ENCODE measurements at regions not wholly inside any gene's neighbourhood (a gene's known extent, or its start where the extent isn't known, plus 50 kb on each side); places are given as distances from the start of the nearest gene placed in this dataset.

DNA sequence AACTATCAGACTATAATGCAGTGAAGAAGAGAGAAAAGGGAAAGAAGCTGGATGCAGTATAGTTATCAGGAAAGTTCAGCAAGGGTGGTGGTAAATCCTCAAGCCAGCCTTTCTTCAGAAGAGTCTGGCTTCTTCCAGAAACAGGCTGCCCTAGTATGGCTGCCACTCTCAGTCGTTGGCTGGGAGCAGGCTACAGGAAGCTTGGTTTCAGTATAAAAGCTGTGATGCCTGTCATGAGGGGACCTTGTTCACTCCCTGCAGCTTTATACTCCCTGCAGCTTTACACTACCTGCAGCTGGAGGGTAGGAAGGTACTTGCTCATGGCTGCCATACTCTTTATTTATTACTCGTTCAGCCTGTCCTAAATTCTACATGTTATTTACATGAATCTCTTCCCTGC is 63.3 kb upstream of the ARHGAP18 start:
- peaks cover 2 to 9% (median 8%) of the 10 kb centered on the region in 3 donors for H3K27me3 ChIP-seq
- no peaks in the 10 kb centered on the region for H3K36me3 ChIP-seq
- intact Hi-C loops (cut with DNase I; ENCODE audit: low total_unique reads) (no loop called here), in situ Hi-C loops (cut with MboI; ENCODE audit: low sequenced_read_pairs in 4 of 4) (loop anchor here in 1 of 4 donors (10.0 kb wide), 1 partner anchor 251 kb away; no protein-coding TSS in a partner anchor)
- H3K4me1 ChIP-seq, result no peaks in the 10 kb centered on the region
- no peaks in the 10 kb centered on the region for H3K9me3 ChIP-seq
- no peak for ATAC-seq
- no peak for DNase-seq
- no peak overlapping the region for H3K4me3 ChIP-seq
- TF ChIP-seq POLR2A (IDR thresholded peaks at IDR 0.05), result no peak
- TF ChIP-seq, protein P1, sequence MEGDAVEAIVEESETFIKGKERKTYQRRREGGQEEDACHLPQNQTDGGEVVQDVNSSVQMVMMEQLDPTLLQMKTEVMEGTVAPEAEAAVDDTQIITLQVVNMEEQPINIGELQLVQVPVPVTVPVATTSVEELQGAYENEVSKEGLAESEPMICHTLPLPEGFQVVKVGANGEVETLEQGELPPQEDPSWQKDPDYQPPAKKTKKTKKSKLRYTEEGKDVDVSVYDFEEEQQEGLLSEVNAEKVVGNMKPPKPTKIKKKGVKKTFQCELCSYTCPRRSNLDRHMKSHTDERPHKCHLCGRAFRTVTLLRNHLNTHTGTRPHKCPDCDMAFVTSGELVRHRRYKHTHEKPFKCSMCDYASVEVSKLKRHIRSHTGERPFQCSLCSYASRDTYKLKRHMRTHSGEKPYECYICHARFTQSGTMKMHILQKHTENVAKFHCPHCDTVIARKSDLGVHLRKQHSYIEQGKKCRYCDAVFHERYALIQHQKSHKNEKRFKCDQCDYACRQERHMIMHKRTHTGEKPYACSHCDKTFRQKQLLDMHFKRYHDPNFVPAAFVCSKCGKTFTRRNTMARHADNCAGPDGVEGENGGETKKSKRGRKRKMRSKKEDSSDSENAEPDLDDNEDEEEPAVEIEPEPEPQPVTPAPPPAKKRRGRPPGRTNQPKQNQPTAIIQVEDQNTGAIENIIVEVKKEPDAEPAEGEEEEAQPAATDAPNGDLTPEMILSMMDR (IDR thresholded peaks at IDR 0.05 in 4 of 5, conservative IDR thresholded peaks at IDR 0.05 in 1 of 5), result no peak
- no peak overlapping the region for H3K27ac ChIP-seq

DNA sequence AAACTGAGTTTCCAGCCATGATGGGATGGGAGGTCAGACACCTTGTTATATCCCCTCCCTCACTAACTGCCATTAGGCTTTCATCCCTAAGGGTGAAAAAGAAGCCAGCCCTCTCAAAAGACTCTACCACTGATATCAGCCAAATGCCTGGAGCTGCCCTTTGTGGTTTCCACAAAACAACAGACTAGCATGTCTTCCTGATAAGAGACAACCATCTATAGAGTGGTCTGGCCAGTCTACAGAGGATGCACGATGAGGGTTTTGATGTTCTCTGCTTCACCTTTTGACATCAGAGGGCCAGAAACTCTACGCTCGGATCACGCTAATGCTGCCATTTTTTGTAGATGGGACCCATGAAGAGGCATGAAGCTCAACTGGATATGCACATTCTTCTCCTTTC is 61.7 kb upstream of the ARHGAP18 start:
- Histone ChIP-seq H3K4me3 (no peak overlapping the region), H3K4me1 (peaks cover 5 to 7% of the 10 kb centered on the region in 2 donors), H3K9me3 (no peaks in the 10 kb centered on the region), H3K36me3 (no peaks in the 10 kb centered on the region), H3K27ac (no peak overlapping the region), H3K27me3 (peaks cover 14 to 24% (median 20%) of the 10 kb centered on the region in 3 donors)
- DNase-seq, result no peak
- intact Hi-C loops (cut with DNase I; ENCODE audit: low total_unique reads), result no loop called here
- in situ Hi-C loops (cut with MboI; ENCODE audit: low sequenced_read_pairs in 4 of 4), result loop anchor here in 1 of 4 donors (10.0 kb wide), 1 partner anchor 253 kb away; no protein-coding TSS in a partner anchor
- no peak for TF ChIP-seq POLR2A (IDR thresholded peaks at IDR 0.05)
- TF ChIP-seq, protein P1 (IDR thresholded peaks at IDR 0.05 in 4 of 5, conservative IDR thresholded peaks at IDR 0.05 in 1 of 5), result no peak
- no peak for ATAC-seq

GRCh38 chr6:129767776-129768485 is 58.0 kb upstream of the ARHGAP18 start:
- TF ChIP-seq, protein P1 (IDR thresholded peaks at IDR 0.05 in 4 of 5, conservative IDR thresholded peaks at IDR 0.05 in 1 of 5), result no peak
- no peak for TF ChIP-seq POLR2A (IDR thresholded peaks at IDR 0.05)
- H3K9me3 ChIP-seq, result no peaks in the 10 kb centered on the region
- H3K27me3 ChIP-seq, result peaks cover 24 to 31% (median 26%) of the 10 kb centered on the region in 3 donors
- H3K27ac ChIP-seq, result no peak overlapping the region
- peaks cover 5 to 7% of the 10 kb centered on the region in 2 donors for H3K4me1 ChIP-seq
- H3K36me3 ChIP-seq, result no peaks in the 10 kb centered on the region
- peak overlapping the region in 3 of 4 donors; percentile 45 to 69 (median 47) for H3K4me3 ChIP-seq
- ATAC-seq, result no peak
- intact Hi-C loops (cut with DNase I; ENCODE audit: low total_unique reads), result no loop called here
- DNase-seq, result no peak
- in situ Hi-C loops (cut with MboI; ENCODE audit: low sequenced_read_pairs in 4 of 4), result no loop called here

- ATAC-seq, result peak; percentile 39 to 47
- H3K9me3 ChIP-seq, result no peaks in the 10 kb centered on the region
- in situ Hi-C loops (cut with MboI; ENCODE audit: low sequenced_read_pairs in 4 of 4), result no loop called here
- H3K27ac ChIP-seq, result no peak overlapping the region
- H3K27me3 ChIP-seq, result peaks cover 24 to 31% (median 26%) of the 10 kb centered on the region in 3 donors
- H3K36me3 ChIP-seq, result no peaks in the 10 kb centered on the region
- intact Hi-C loops (cut with DNase I; ENCODE audit: low total_unique reads), result no loop called here
- H3K4me3 ChIP-seq, result peak overlapping the region; percentile 41 to 69 (median 46)
- peaks cover 5 to 7% of the 10 kb centered on the region in 2 donors for H3K4me1 ChIP-seq
- no peak for TF ChIP-seq POLR2A (IDR thresholded peaks at IDR 0.05)
- TF ChIP-seq, protein P1 (IDR thresholded peaks at IDR 0.05 in 4 of 5, conservative IDR thresholded peaks at IDR 0.05 in 1 of 5), result no peak
- peak in 1 of 2 donors; percentile 4 for DNase-seq
Measured at GRCh38 chr6:129766959-129767728, 57.2 kb upstream of the ARHGAP18 start.
